ENCODE measurements at regions not wholly inside any gene's neighbourhood (a gene's known extent, or its start where the extent isn't known, plus 50 kb on each side); places are given as distances from the start of the nearest gene placed in this dataset.

DNA sequence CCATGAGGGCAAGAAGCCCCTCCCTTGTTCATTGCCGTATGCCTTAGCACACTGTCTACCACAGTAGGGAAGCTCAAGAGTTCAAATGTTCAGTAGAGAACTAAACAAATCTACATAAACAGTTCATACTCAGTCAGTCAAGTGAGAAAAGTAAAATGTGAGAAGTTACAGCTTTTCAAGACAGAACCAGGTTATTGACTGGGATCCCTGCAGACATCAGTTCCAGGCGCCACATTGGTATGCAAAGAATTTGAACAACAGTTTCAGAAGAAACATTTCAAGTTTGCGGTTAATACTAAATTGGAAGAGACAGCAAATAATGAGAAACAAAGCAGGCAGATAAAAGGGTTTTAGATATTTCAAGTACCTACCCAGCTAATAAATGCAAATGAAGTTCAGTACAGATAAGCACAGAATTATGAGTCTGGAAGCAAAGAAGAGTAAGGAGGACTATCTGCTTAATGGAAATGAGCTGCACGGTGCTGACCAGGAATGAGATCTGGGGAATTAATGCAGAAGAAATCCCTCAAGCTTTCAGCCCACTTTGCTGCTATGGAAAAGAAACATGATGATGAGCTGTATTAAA is 246.2 kb downstream of the HACE1 start:
- no peaks in the 10 kb centered on the region for H3K36me3 ChIP-seq (ENCODE audit: low read length)
- no peaks in the 10 kb centered on the region for H3K9me2 ChIP-seq (replicated peaks; ENCODE audit: insufficient read depth, low read length)
- no peaks in the 10 kb centered on the region for H3K27me3 ChIP-seq (ENCODE audit: low read length)
- H3K79me2 ChIP-seq (ENCODE audit: insufficient read depth, low read length), result no peaks in the 10 kb centered on the region
- H4K20me1 ChIP-seq (ENCODE audit: low read depth, low read length), result no peaks in the 10 kb centered on the region
- H3K4me3 ChIP-seq (ENCODE audit: insufficient read depth, low read length, poor library complexity, severe bottlenecking), result no peak overlapping the region
- no peak overlapping the region for H3K4me2 ChIP-seq (ENCODE audit: low read depth, low read length, poor library complexity, severe bottlenecking)
- TF ChIP-seq, protein P1, sequence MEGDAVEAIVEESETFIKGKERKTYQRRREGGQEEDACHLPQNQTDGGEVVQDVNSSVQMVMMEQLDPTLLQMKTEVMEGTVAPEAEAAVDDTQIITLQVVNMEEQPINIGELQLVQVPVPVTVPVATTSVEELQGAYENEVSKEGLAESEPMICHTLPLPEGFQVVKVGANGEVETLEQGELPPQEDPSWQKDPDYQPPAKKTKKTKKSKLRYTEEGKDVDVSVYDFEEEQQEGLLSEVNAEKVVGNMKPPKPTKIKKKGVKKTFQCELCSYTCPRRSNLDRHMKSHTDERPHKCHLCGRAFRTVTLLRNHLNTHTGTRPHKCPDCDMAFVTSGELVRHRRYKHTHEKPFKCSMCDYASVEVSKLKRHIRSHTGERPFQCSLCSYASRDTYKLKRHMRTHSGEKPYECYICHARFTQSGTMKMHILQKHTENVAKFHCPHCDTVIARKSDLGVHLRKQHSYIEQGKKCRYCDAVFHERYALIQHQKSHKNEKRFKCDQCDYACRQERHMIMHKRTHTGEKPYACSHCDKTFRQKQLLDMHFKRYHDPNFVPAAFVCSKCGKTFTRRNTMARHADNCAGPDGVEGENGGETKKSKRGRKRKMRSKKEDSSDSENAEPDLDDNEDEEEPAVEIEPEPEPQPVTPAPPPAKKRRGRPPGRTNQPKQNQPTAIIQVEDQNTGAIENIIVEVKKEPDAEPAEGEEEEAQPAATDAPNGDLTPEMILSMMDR (IDR thresholded peaks at IDR 0.05; ENCODE audit: insufficient read depth, low read length, poor library complexity, severe bottlenecking), result no peak
- TF ChIP-seq EZH2phosphoT487 (conservative IDR thresholded peaks at IDR 0.05; ENCODE audit: low read length), result no peak
- H3K27ac ChIP-seq (ENCODE audit: low read depth, low read length), result no peak overlapping the region
- H2AFZ ChIP-seq (ENCODE audit: low read depth, low read length, severe bottlenecking), result no peak overlapping the region
- H3F3A ChIP-seq (ENCODE audit: insufficient read depth), result no peaks in the 10 kb centered on the region
- H3K9me3 ChIP-seq (ENCODE audit: insufficient read depth, low read length), result no peaks in the 10 kb centered on the region
- no peak overlapping the region for H3K9ac ChIP-seq (ENCODE audit: low read length)

GRCh38 chr6:104612541-104612940 is 247.2 kb downstream of the HACE1 start:
- Histone ChIP-seq H3K9me3 (ENCODE audit: insufficient read depth, low read length) (no peaks in the 10 kb centered on the region), H3K9me2 (replicated peaks; ENCODE audit: insufficient read depth, low read length) (no peaks in the 10 kb centered on the region), H3K4me2 (ENCODE audit: low read depth, low read length, poor library complexity, severe bottlenecking) (no peak overlapping the region), H3K79me2 (ENCODE audit: insufficient read depth, low read length) (no peaks in the 10 kb centered on the region), H4K20me1 (ENCODE audit: low read depth, low read length) (no peaks in the 10 kb centered on the region), H3F3A (ENCODE audit: insufficient read depth) (no peaks in the 10 kb centered on the region), H3K27me3 (ENCODE audit: low read length) (no peaks in the 10 kb centered on the region), H3K27ac (ENCODE audit: low read depth, low read length) (no peak overlapping the region), H3K4me3 (ENCODE audit: insufficient read depth, low read length, poor library complexity, severe bottlenecking) (no peak overlapping the region), H3K36me3 (ENCODE audit: low read length) (no peaks in the 10 kb centered on the region), H2AFZ (ENCODE audit: low read depth, low read length, severe bottlenecking) (no peak overlapping the region), H3K9ac (ENCODE audit: low read length) (no peak overlapping the region)
- no peak for TF ChIP-seq EZH2phosphoT487 (conservative IDR thresholded peaks at IDR 0.05; ENCODE audit: low read length)
- TF ChIP-seq, protein P1 (IDR thresholded peaks at IDR 0.05; ENCODE audit: insufficient read depth, low read length, poor library complexity, severe bottlenecking), result no peak

DNA sequence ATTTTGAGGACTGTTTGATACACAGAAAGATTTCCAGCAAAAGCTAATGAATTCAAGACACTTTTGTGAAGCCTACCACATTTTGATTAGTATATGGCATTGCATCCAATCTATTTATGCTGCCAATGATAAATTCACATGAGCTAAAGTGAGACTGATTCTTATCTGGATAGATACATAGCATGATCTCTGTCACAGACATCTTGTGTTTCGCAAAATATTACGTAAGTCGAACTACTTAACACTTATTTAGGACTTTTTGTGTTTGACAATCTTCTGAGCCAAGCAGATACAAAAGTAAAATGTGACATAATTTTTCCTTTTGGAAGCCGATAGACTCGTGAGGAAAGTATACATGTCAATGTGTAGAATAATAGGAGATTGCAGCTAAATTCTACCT is 251.6 kb downstream of the HACE1 start:
- Histone ChIP-seq H4K20me1 (ENCODE audit: low read depth, low read length) (no peaks in the 10 kb centered on the region), H3K9ac (ENCODE audit: low read length) (no peak overlapping the region), H3K9me2 (replicated peaks; ENCODE audit: insufficient read depth, low read length) (no peaks in the 10 kb centered on the region), H3K9me3 (ENCODE audit: insufficient read depth, low read length) (no peaks in the 10 kb centered on the region), H3K4me3 (ENCODE audit: insufficient read depth, low read length, poor library complexity, severe bottlenecking) (no peak overlapping the region), H3K4me2 (ENCODE audit: low read depth, low read length, poor library complexity, severe bottlenecking) (no peak overlapping the region), H3F3A (ENCODE audit: insufficient read depth) (no peaks in the 10 kb centered on the region), H2AFZ (ENCODE audit: low read depth, low read length, severe bottlenecking) (no peak overlapping the region), H3K36me3 (ENCODE audit: low read length) (no peaks in the 10 kb centered on the region), H3K27me3 (ENCODE audit: low read length) (no peaks in the 10 kb centered on the region; the same call in 1 of the 2 replicates), H3K27ac (ENCODE audit: low read depth, low read length) (no peak overlapping the region), H3K79me2 (ENCODE audit: insufficient read depth, low read length) (no peaks in the 10 kb centered on the region)
- TF ChIP-seq EZH2phosphoT487 (conservative IDR thresholded peaks at IDR 0.05; ENCODE audit: low read length), result no peak
- TF ChIP-seq, protein P1 (IDR thresholded peaks at IDR 0.05; ENCODE audit: insufficient read depth, low read length, poor library complexity, severe bottlenecking), result no peak
